HCT116 (cell line): ENCODE measurements at regions not wholly inside any gene's neighbourhood (a gene's known extent, or its start where the extent isn't known, plus 50 kb on each side); places are given as distances from the start of the nearest gene placed in this dataset.

Experiments used
- ATAC-seq: fragments of 200-7000 bp; cut with Tn5 transposase; 2 replicates; pipeline ENCODE4 v1.9.1; 2020; ENCODE audit warnings: mild to moderate bottlenecking, moderate library complexity
- BruUV-seq: library from RNA; stranded (reverse); fragments of 400-500 nt; replicated peaks from 2 replicates; lab custom pipeline; 2021; lab: Mats Ljungman, UMichigan
- CTCF ChIA-PET: fragments of 300-600 bp; sonication (Branson Sonifier 250); formaldehyde crosslinking; loops from one replicate; lab custom pipeline; 2021; ENCODE audit warnings: antibody characterized with exemption; lab: Charles Lee
- POLR2A ChIA-PET: fragments of 300-600, 350-600 bp; sonication (Branson Sonifier 250); formaldehyde crosslinking; loops from one replicate; lab custom pipeline; 2021; ENCODE audit warnings: antibody characterized with exemption; lab: Charles Lee
- RAD21 ChIA-PET, 2 experiments: fragments of 300-600 bp; sonication (Branson Sonifier 250); formaldehyde crosslinking; loops; one replicate each; lab custom pipeline; 2023; ENCODE audit warnings: low total read pairs in 2 of 2; ENCODE audit not compliant: uncharacterized antibody in 2 of 2, unreplicated experiment in 2 of 2, low non-redundant PET in 1 of 2; lab: Charles Lee
- DNase-seq: peaks from one replicate; pipeline ENCODE4 v3.0.0-alpha.2; 2010; ENCODE audit warnings: low read depth, low spot score
- H2AFZ ChIP-seq: fragments of 200-600 bp; shearing (Covaris generic), sonication (generic); 2 replicates; pipeline ENCODE4 v1.6.1; 2017; ENCODE audit warnings: low read depth, mixed run types, mixed read lengths, antibody characterized with exemption, low read length; ENCODE audit not compliant: poor library complexity, severe bottlenecking
- H3K27ac ChIP-seq: 2 replicates; pipeline ENCODE4 v1.5.1; 2012; ENCODE audit warnings: low read depth, low read length
- H3K27me3 ChIP-seq: fragments of 200-600 bp; sonication (generic); 2 replicates; pipeline ENCODE4 v1.6.1; 2016; ENCODE audit warnings: mixed run types, low read length, mixed read lengths; ENCODE audit not compliant: insufficient read depth
- H3K36me3 ChIP-seq, 2 experiments: fragments of 200-500 bp in 1 of 2; fragments of 200-600 bp in 1 of 2; sonication (Bioruptor generic) in 1 of 2; sonication (generic) in 1 of 2; 2 replicates each; pipeline versions ENCODE4 v1.5.1 to v1.6.1; 2014 to 2016; ENCODE audit warnings: low read length in 2 of 2, inconsistent platforms in 1 of 2, mixed read lengths in 1 of 2, mixed run types in 1 of 2; ENCODE audit not compliant: insufficient read depth in 2 of 2, control insufficient read depth in 1 of 2
- H3K4me1 ChIP-seq, 2 experiments: fragments of 200-600 bp in 1 of 2; sonication (generic) in 1 of 2; 2 replicates each; pipeline versions ENCODE4 v1.5.1 to v1.6.1; 2012 to 2017; ENCODE audit warnings: low read length in 2 of 2, inconsistent platforms in 1 of 2, mild to moderate bottlenecking in 1 of 2, mixed read lengths in 1 of 2, mixed run types in 1 of 2, moderate library complexity in 1 of 2; ENCODE audit not compliant: insufficient read depth in 2 of 2, control insufficient read depth in 1 of 2
- H3K4me2 ChIP-seq: fragments of 200-600 bp; sonication (generic); 2 replicates; pipeline ENCODE4 v1.6.1; 2017; ENCODE audit warnings: mixed run types, low read length, mixed read lengths
- H3K4me3 ChIP-seq, 2 experiments: fragments of 200-600 bp in 1 of 2; sonication (generic) in 1 of 2; replicated peaks in 1 of 2; 2 replicates each; pipeline ENCODE4 v1.5.1; 2011 to 2016; ENCODE audit warnings: low read length in 2 of 2, control low read depth in 1 of 2, low read depth in 1 of 2, mild to moderate bottlenecking in 1 of 2, mixed read lengths in 1 of 2, mixed run types in 1 of 2
- H3K79me2 ChIP-seq: fragments of 200-600 bp; sonication (generic); 2 replicates; pipeline ENCODE4 v1.6.1; 2017; ENCODE audit warnings: mild to moderate bottlenecking, mixed run types, low read length, moderate library complexity, mixed read lengths; ENCODE audit not compliant: insufficient read depth
- H3K9ac ChIP-seq: fragments of 200-600 bp; sonication (generic); 2 replicates; pipeline ENCODE4 v1.6.1; 2016; ENCODE audit warnings: low read length, mixed read lengths
- H3K9me2 ChIP-seq: fragments of 200-600 bp; sonication (generic), shearing (Covaris generic); 2 replicates; pipeline ENCODE4 v1.6.1; 2017; ENCODE audit warnings: mixed run types, mild to moderate bottlenecking, moderate library complexity; ENCODE audit not compliant: insufficient read depth
- H3K9me3 ChIP-seq, 2 experiments: fragments of 200-500 bp in 1 of 2; fragments of 200-600 bp in 1 of 2; sonication (Bioruptor generic) in 1 of 2; sonication (generic) in 1 of 2; 2 replicates each; pipeline ENCODE4 v1.6.1; 2014 to 2017; ENCODE audit warnings: low read length in 2 of 2, mixed read lengths in 2 of 2, inconsistent platforms in 1 of 2, low read depth in 1 of 2, mild to moderate bottlenecking in 1 of 2, mixed run types in 1 of 2, moderate library complexity in 1 of 2; ENCODE audit not compliant: control insufficient read depth in 1 of 2, insufficient read depth in 1 of 2
- H4K20me1 ChIP-seq: fragments of 200-600 bp; sonication (generic), shearing (Covaris generic); 2 replicates; pipeline ENCODE4 v1.6.1; 2017; ENCODE audit warnings: mixed run types, mild to moderate bottlenecking, moderate library complexity; ENCODE audit not compliant: insufficient read depth
- ATF3 ChIP-seq: IDR thresholded peaks from 2 replicates; pipeline ENCODE4 v1.6.1; 2012
- CBX3 ChIP-seq: IDR thresholded peaks from 2 replicates; pipeline ENCODE4 v1.6.1; 2012; ENCODE audit warnings: low read depth
- CEBPB ChIP-seq: IDR thresholded peaks from 2 replicates; pipeline ENCODE4 v1.6.1; 2012; ENCODE audit warnings: low read depth
- CTCF ChIP-seq, 3 experiments: fragments of 200-600 bp in 1 of 3; sonication (generic) in 1 of 3; IDR thresholded peaks in 2 of 3; conservative IDR thresholded peaks in 1 of 3; 2 replicates each; pipeline ENCODE4 v1.5.1; 2012 to 2017; ENCODE audit warnings: low read depth in 2 of 3, low read length in 2 of 3, antibody characterized with exemption in 1 of 3, borderline replicate concordance in 1 of 3, control low read depth in 1 of 3, mild to moderate bottlenecking in 1 of 3, mixed read lengths in 1 of 3, mixed run types in 1 of 3, moderate library complexity in 1 of 3; ENCODE audit not compliant: insufficient read depth in 1 of 3
- ELF1 ChIP-seq: IDR thresholded peaks from 2 replicates; pipeline ENCODE4 v1.6.1; 2012; ENCODE audit warnings: low read depth, borderline replicate concordance
- EZH2 ChIP-seq: fragments of 200-600 bp; sonication (generic); IDR thresholded peaks from 2 replicates; pipeline ENCODE4 v1.6.1; 2017; ENCODE audit warnings: antibody characterized with exemption, mixed run types
- FOSL1 ChIP-seq: IDR thresholded peaks from 2 replicates; pipeline ENCODE4 v1.6.1; 2012; ENCODE audit warnings: low read depth
- JUND ChIP-seq: IDR thresholded peaks from 2 replicates; pipeline ENCODE4 v1.6.1; 2012
- MAX ChIP-seq: IDR thresholded peaks from 2 replicates; pipeline ENCODE4 v1.6.1; 2012
- POLR2A ChIP-seq: IDR thresholded peaks from 2 replicates; pipeline ENCODE4 v1.7.0; 2011; ENCODE audit warnings: borderline replicate concordance; ENCODE audit not compliant: insufficient read depth, insufficient read length; ENCODE audit errors: extremely low read depth
- POLR2AphosphoS5 ChIP-seq: IDR thresholded peaks from 2 replicates; pipeline ENCODE4 v1.6.1; 2011; ENCODE audit warnings: mild to moderate bottlenecking, low read depth, low read length, moderate library complexity
- RAD21 ChIP-seq: IDR thresholded peaks from 2 replicates; pipeline ENCODE4 v1.6.1; 2012; ENCODE audit warnings: low read depth, mild to moderate bottlenecking
- SIN3A ChIP-seq: IDR thresholded peaks from 2 replicates; pipeline ENCODE4 v1.6.1; 2012; ENCODE audit warnings: low read depth
- SRF ChIP-seq: IDR thresholded peaks from 2 replicates; pipeline ENCODE4 v1.6.1; 2012; ENCODE audit warnings: low read depth
- TCF7L2 ChIP-seq: IDR thresholded peaks from 2 replicates; pipeline ENCODE4 v1.7.0; 2011; ENCODE audit warnings: borderline replicate concordance, inconsistent platforms; ENCODE audit not compliant: insufficient read depth, insufficient read length; ENCODE audit errors: extremely low read depth
- YY1 ChIP-seq: IDR thresholded peaks from 2 replicates; pipeline ENCODE4 v1.6.1; 2011; ENCODE audit warnings: low read length, low read depth, moderate library complexity, mild to moderate bottlenecking; ENCODE audit not compliant: insufficient replicate concordance; ENCODE audit errors: extremely low read depth
- ZFX ChIP-seq: fragments of 450-650 bp; IDR thresholded peaks from 2 replicates; pipeline ENCODE4 v1.6.1; 2017
- ZNF274 ChIP-seq: fragments of 200-500 bp; sonication (Bioruptor generic); IDR thresholded peaks from 2 replicates; pipeline ENCODE4 v1.6.1; 2014; ENCODE audit warnings: mild to moderate bottlenecking, low read depth, low read length, inconsistent platforms
- intact Hi-C: fragments of 100-400 bp; cut with micrococcal nuclease; formaldehyde crosslinking; loops from 2 replicates; pipeline ENCODE4 v1.10.0; 2022

- TF ChIP-seq SRF (no peak), POLR2AphosphoS5 (no peak), ZNF274 (no peak)
- RAD21 ChIA-PET, result no interaction called here
- intact Hi-C loops, result no loop called here
- CTCF ChIA-PET, result interaction anchor here (1.0 kb wide), 1 partner anchor 10 kb away, joined by 3 read pairs; no protein-coding TSS in a partner anchor
- Histone ChIP-seq H2AFZ (no peak overlapping the region), H3K9ac (no peak overlapping the region), H3K4me2 (no peak overlapping the region), H3K4me3 (no peak overlapping the region), H3K4me1 (no peaks in the 10 kb centered on the region), H3K79me2 (no peaks in the 10 kb centered on the region), H3K9me2 (no peaks in the 10 kb centered on the region), H3K27ac (no peak overlapping the region), H3K27me3 (peaks cover under 1% of the 10 kb centered on the region; the same call in 1 of the 2 replicates), H4K20me1 (no peaks in the 10 kb centered on the region), H3K36me3 (no peaks in the 10 kb centered on the region), H3K9me3 (no peaks in the 10 kb centered on the region; a peak in 1 of 4 replicates)
- ATAC-seq (no peak), DNase-seq (no peak)
- POLR2A ChIA-PET, result no interaction called here
- BruUV-seq, result no TSS peak
Observed at GRCh38 chr1:2911421-2912178, 109.7 kb upstream of the ACTRT2 start.

GRCh38 chr1:2912424-2913061, 108.7 kb upstream of the ACTRT2 start:
- H2AFZ ChIP-seq, result no peak overlapping the region
- no peak for TF ChIP-seq CEBPB
- no peak for TF ChIP-seq ELF1
- TF ChIP-seq CBX3, result no peak
- no peak for TF ChIP-seq ZFX
- TF ChIP-seq ZNF274, result no peak
- no peak for TF ChIP-seq ATF3
- TF ChIP-seq POLR2A, result no peak
- TF ChIP-seq SIN3A, result no peak
- no peak for TF ChIP-seq RAD21
- no peak for TF ChIP-seq SRF
- TF ChIP-seq POLR2AphosphoS5, result no peak
- no peak for TF ChIP-seq MAX
- no peak for TF ChIP-seq JUND
- TF ChIP-seq EZH2, result no peak
- TF ChIP-seq CTCF (IDR thresholded peaks at IDR 0.05 in 2 of 3, conservative IDR thresholded peaks at IDR 0.05 in 1 of 3; ENCODE audit: borderline replicate concordance in 1 of 3, insufficient read depth in 1 of 3, low read depth in 2 of 3, low read length in 2 of 3), result no peak
- TF ChIP-seq YY1, result no peak
- TF ChIP-seq TCF7L2, result no peak
- TF ChIP-seq FOSL1, result no peak
- H3K79me2 ChIP-seq, result no peaks in the 10 kb centered on the region
- POLR2A ChIA-PET, result no interaction called here
- H3K36me3 ChIP-seq, result no peaks in the 10 kb centered on the region
- H3K27me3 ChIP-seq, result no peaks in the 10 kb centered on the region
- no peaks in the 10 kb centered on the region for H4K20me1 ChIP-seq
- RAD21 ChIA-PET, result no interaction called here
- CTCF ChIA-PET, result interaction anchor here (1.0 kb wide), 1 partner anchor 9 kb away, joined by 3 read pairs; no protein-coding TSS in a partner anchor
- H3K4me1 ChIP-seq, result no peaks in the 10 kb centered on the region
- no peaks in the 10 kb centered on the region for H3K9me2 ChIP-seq
- no TSS peak for BruUV-seq
- no peaks in the 10 kb centered on the region; a peak in 1 of 4 replicates for H3K9me3 ChIP-seq
- no peak overlapping the region for H3K4me3 ChIP-seq
- intact Hi-C loops, result no loop called here
- H3K4me2 ChIP-seq, result no peak overlapping the region
- DNase-seq (no peak), ATAC-seq (no peak)
- H3K27ac ChIP-seq, result no peak overlapping the region
- H3K9ac ChIP-seq, result no peak overlapping the region
